ENCODE measurements at regions not wholly inside any gene's neighbourhood (a gene's known extent, or its start where the extent isn't known, plus 50 kb on each side); places are given as distances from the start of the nearest gene placed in this dataset.
"Not testable (repeated sequence)": the region's sequence is repeated elsewhere in the genome, so short reads cannot be mapped to it uniquely, and the experiment has no call there.

GRCh38 chr2:75374414-75374957 lies 175.2 kb upstream of the TACR1 start:
- not testable (repeated sequence) for H3K27ac Mint-ChIP-seq; H3K79me2 ChIP-seq (replicated peaks; ENCODE audit: insufficient read depth); H3K27me3 Mint-ChIP-seq (ENCODE audit: insufficient read depth, low read depth, poor library complexity); H3K4me3 ChIP-seq; H3K4me2 ChIP-seq; H3K4me3 Mint-ChIP-seq; H4K20me1 ChIP-seq (replicated peaks; ENCODE audit: insufficient read depth); H3K27ac ChIP-seq (ENCODE audit: low read depth); H3K27me3 ChIP-seq (ENCODE audit: insufficient read depth); H3F3A ChIP-seq (replicated peaks; ENCODE audit: low read depth); H3K36me3 ChIP-seq (ENCODE audit: insufficient read depth); H3K4me1 ChIP-seq (ENCODE audit: insufficient read depth); H3K9me2 ChIP-seq (ENCODE audit: insufficient read depth)
- peaks cover 36% of the 10 kb centered on the region for H3K36me3 Mint-ChIP-seq (ENCODE audit: low read depth)
- H2AFZ ChIP-seq: peak overlapping the region; percentile 69; the same call in 1 of the 2 replicates
- H3K9me3 Mint-ChIP-seq: peaks cover 42% of the 10 kb centered on the region
- peak; percentile 93 for ATAC-seq
- peaks cover 14% of the 10 kb centered on the region; the same call in 2 of the 3 replicates for H3K4me1 Mint-ChIP-seq
- DNase-seq (ENCODE audit: low spot score): peak; percentile 79

DNA sequence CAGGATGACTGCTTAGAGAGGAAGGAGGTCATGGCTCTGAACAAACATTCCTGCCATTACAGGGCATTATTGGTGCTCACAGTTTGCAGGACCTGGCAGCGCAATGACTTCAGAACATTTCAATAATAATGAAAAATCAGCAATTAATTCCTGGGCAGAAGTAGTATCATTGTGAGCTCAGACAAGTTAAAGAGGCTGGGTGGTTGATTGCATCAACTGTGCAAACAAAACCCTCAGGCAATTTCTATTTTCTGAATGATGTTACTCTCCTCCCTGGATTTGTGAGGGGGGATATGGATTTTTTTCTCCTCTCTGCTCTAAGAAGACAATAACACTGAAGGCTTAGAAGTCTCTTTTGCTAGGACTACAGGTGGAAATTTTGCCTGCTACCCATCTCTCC lies 168.1 kb upstream of the TACR1 start:
- DNase-seq (ENCODE audit: low spot score) (no peak), ATAC-seq (no peak)
- Histone ChIP-seq H3K4me1 (ENCODE audit: insufficient read depth) (no peaks in the 10 kb centered on the region), H3K36me3 (ENCODE audit: insufficient read depth) (no peaks in the 10 kb centered on the region; the same call in 1 of the 2 replicates), H3K79me2 (replicated peaks; ENCODE audit: insufficient read depth) (no peaks in the 10 kb centered on the region), H3K27ac (ENCODE audit: low read depth) (no peak overlapping the region), H4K20me1 (replicated peaks; ENCODE audit: insufficient read depth) (no peaks in the 10 kb centered on the region), H3K4me3 (no peak overlapping the region), H3K4me2 (no peak overlapping the region), H3K27me3 (ENCODE audit: insufficient read depth) (no peaks in the 10 kb centered on the region), H2AFZ (peak overlapping the region; percentile 38), H3F3A (replicated peaks; ENCODE audit: low read depth) (no peaks in the 10 kb centered on the region), H3K9me2 (ENCODE audit: insufficient read depth) (no peaks in the 10 kb centered on the region)
- Mint-ChIP-seq H3K36me3 (ENCODE audit: low read depth) (peaks cover 15% of the 10 kb centered on the region; the same call in 1 of the 3 replicates), H3K9me3 (peaks cover 21% of the 10 kb centered on the region), H3K27ac (no peak overlapping the region), H3K4me1 (no peaks in the 10 kb centered on the region), H3K27me3 (ENCODE audit: insufficient read depth, low read depth, poor library complexity) (peaks cover 3% of the 10 kb centered on the region), H3K4me3 (no peak overlapping the region)
- TF ChIP-seq REST (IDR thresholded peaks at IDR 0.05; ENCODE audit: unreplicated experiment) (no peak), EZH2 (IDR thresholded peaks at IDR 0.05; ENCODE audit: low read depth, unreplicated experiment) (no peak), CREB1 (CRISPR knock-in tag; IDR thresholded peaks at IDR 0.05; ENCODE audit: low read depth) (no peak), ETS1 (IDR thresholded peaks at IDR 0.05) (no peak), ZNF331 (CRISPR knock-in tag; IDR thresholded peaks at IDR 0.05; ENCODE audit: low read depth) (no peak), STAT1 (IDR thresholded peaks at IDR 0.05; ENCODE audit: unreplicated experiment) (no peak), EZH2phosphoT487 (IDR thresholded peaks at IDR 0.05; ENCODE audit: unreplicated experiment) (no peak), NANOG (IDR thresholded peaks at IDR 0.05; ENCODE audit: borderline replicate concordance) (no peak), ZNF462 (CRISPR knock-in tag; IDR thresholded peaks at IDR 0.05) (no peak), JUNB (IDR thresholded peaks at IDR 0.05; ENCODE audit: unreplicated experiment) (no peak), POLR2AphosphoS5 (IDR thresholded peaks at IDR 0.05; ENCODE audit: low read depth) (no peak), ZNF114 (CRISPR knock-in tag; IDR thresholded peaks at IDR 0.05) (no peak)

All from GM23338 (cell line).